Lower leg skin (tissue), 3 donors: ENCODE measurements at regions not wholly inside any gene's neighbourhood (a gene's known extent, or its start where the extent isn't known, plus 50 kb on each side); places are given as distances from the start of the nearest gene placed in this dataset.
"Not testable (repeated sequence)": the region's sequence is repeated elsewhere in the genome, so short reads cannot be mapped to it uniquely, and the experiment has no call there.

Experiments used
- CTCF ChIP-seq, 3 donors: fragments of 450-650 bp; IDR thresholded peaks; one replicate each; pipeline ENCODE4 v1.5.1; 2016; ENCODE audit warnings: antibody characterized with exemption in 3 of 3, mild to moderate bottlenecking in 3 of 3, moderate library complexity in 2 of 3
- POLR2A ChIP-seq, 2 donors: fragments of 450-650 bp; IDR thresholded peaks; one replicate each; pipeline ENCODE4 v1.6.1; 2016 to 2017; ENCODE audit warnings: antibody characterized with exemption in 2 of 2, mild to moderate bottlenecking in 1 of 2, moderate library complexity in 1 of 2

GRCh38 chr3:190176106-190176505 is 55.4 kb upstream of the P3H2 start:
- not testable (repeated sequence) for TF ChIP-seq CTCF, POLR2A (IDR thresholded peaks at IDR 0.05)
